GM04504 (cell line): ENCODE measurements at regions not wholly inside any gene's neighbourhood (a gene's known extent, or its start where the extent isn't known, plus 50 kb on each side); places are given as distances from the start of the nearest gene placed in this dataset.

ENCODE experiments used
- DNase-seq: peaks from one replicate; pipeline ENCODE4 v3.0.0-alpha.2; 2012; ENCODE audit warnings: low read depth

DNA sequence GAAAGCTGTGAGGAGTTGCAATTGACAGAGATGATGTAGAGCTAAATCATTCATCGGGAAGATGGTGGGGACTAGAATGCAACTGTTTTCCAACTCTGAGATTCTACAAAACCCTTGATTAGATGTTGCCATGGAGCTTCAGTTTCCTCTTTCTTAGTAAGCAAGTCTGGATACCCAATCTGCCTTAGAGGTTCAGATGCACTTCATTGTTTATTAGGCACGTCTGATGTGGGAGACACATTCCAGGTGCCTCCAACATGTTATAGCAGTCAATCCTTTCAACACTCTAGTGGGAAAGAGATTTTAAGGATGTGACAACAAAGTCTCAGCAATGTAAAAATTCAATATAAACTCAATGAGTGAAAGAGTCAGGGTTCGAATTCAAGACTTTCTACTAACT lies 291.3 kb upstream of the PHYHIPL start:
- no peak for DNase-seq

DNA sequence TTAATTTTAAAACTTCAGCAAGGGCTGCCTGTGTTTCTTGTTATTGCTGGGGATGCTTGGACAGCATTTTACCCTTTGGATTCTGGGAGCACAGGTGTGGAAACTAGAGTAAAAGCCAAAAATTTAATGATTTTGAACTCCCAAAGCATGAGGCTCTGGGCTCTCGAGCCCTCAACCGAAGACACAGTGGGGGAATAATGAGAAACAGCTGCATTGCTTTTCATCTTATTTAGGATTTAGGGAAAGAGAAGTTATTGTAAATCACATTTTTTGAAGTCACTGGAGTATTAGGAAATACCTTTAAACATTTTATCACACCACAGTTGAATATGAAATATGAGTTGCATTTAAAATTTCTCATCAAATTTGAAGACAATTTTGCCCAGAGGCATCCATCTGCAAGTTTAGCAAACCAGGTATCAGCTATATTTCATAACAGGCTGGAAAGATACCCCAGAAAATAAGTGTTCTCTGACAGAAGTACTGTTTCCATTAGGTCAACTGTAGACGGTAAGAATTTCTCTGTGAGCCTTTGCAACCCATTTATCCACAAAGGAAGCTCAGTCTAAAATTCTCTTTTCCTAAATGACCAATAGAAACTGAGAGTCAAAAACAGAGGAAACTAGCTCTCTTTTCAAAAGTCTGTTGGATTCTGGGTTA lies 290.6 kb upstream of the PHYHIPL start:
- no peak for DNase-seq

DNA sequence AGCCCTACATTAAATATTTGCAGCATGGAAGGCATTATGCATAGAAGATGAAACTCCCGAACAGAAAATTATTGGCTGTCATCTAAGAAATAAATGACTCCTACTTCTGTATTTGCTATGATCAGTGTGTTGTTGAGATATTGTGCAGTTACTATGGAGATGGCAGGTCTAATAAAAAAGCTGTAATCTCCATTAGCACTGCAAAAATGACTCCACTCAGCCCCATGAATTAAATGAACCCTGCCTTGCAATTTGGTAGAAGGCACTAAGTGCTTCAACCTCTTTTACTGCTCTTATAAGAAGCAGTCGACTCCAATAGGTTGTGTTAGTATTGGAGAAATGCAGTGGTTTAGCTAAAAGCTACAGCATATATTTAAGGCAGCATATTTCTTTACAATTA lies 290.0 kb upstream of the PHYHIPL start:
- DNase-seq = no peak

DNA sequence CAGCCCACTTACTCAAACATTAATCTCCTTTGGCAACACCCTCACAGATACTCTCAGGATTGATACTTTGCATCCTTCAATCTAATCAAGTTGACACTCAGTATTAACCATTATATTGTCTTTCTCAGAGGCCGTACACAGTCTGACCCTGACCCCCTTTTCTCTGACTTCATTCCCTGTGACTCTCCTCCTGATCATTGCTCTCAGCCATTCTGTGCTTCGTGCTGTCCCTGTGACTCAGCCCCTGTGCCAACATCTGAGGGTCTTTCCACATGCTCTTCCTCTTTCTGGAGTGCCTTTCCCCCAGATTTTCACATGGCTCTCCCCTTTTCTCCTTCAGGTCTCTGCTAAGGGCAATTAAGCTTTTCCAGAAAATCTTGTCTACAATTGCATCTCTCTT lies 289.0 kb upstream of the PHYHIPL start:
- no peak for DNase-seq

DNA sequence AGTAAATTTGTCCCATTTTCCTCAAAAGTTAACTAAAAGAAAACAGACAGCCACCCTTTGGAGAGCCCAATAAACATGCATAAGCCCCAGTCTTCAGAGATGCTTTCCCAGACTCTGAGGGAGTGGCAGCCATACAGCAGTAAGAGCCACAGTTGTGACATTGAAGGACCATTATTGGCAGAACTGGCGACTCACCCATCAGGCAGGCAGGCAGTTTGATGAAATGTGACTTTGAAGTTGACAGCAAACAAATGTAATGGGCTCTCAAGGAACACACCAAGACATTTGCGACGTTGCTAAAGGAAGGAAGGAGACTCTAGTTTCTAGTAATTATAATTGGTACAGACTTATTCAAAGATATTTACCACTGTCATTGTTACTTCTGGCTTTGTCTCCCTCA lies 287.5 kb upstream of the PHYHIPL start:
- DNase-seq = no peak

DNA sequence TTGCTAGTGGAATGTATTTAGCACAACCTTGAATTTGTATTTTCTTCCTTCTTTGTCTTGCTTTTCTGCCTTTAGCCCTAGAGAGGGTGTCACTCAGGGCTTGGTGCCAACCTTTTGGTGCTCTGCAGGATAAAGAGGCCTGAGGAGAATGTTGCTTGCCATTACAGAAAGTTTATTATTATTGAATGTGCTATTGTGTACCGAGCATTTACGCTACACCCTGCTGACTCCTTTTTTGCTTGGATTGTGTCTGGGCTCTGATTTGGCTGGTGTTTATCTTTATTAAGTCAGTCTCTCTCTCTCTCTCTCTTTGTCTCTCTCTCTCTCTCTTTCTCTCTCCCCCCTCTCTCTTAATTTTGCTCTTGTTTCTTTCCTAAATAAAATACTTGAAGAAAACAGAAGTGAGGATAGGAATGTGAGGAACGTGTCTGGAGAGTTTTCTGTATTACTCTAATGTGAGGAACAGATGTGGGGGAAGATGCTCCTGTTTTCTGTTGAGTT lies 284.4 kb upstream of the PHYHIPL start:
- DNase-seq = no peak

DNA sequence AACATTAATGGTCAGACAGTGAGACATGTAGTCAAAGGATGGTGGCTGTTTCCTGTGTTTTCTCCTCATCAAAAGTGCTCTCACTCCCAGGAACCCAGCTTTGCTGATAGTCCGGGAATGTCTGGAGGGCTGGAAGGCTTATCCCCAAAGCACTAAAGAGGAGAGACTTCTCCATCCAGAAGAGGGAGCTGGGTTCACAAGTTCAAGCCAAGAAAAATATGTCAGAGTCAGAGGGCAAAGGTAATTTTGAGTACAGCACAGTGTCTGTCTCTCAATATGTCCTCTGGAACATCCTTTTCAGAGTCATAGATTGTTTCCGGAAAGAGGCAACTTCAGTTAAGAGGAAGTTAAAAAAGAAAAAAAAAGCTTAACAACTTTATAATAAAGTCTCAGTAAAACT lies 281.5 kb upstream of the PHYHIPL start:
- DNase-seq = no peak

DNA sequence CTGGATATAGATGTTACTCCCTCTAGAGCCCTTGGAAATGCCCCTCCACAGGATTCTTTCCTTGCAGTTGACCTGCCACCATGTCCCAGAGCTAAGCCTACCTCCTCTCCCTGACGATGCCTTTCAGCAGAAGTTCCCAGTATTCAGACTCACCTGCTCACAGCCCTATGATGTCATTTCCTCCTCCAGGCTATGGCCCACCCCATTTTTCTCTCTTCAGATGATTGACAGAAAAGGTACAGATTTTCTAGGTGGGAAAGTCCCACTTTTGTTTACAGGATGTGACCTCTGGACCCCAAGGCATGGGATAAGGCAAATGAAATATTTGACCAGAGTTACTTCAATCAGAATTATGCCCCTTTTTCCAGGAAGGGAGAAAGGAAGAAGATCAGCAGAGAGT lies 280.2 kb upstream of the PHYHIPL start:
- DNase-seq = no peak

DNA sequence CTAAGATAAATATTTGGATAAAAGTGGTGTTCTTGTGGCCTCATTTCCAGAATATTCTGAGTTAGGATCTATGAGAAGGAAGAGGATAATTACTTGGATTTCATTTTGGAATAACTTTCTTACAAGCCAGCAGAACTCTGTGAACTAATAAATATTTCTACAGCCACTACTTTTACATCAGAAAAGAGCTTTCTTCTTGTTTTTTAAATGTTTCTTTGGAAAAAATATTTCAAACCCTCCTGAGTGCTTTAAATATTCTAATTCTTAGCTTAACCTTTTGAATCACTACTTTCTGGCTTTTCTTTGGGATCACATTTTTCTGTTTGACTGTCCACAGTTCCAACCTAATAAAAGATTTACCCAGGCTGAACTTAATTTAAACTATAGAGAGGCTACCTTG lies 279.2 kb upstream of the PHYHIPL start:
- no peak for DNase-seq

DNA sequence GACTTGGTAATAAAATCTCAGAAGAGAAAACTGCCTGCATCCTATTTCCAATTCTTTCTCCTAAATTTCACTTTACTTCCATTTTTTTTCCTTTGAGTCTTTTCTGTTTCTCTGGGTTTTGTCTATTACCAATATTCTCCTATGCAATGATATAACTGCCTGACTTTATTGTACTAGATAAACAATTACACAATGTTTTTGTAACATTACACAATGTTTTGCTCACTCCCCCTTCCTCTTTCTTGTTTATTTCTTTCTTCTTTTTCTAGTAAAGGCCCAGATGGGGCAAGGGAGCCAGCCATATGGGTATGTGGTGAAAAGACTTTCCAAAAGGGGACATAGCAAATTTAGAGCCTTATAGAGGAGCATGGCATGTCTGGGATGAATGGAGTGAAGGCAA lies 278.7 kb upstream of the PHYHIPL start:
- no peak for DNase-seq

DNA sequence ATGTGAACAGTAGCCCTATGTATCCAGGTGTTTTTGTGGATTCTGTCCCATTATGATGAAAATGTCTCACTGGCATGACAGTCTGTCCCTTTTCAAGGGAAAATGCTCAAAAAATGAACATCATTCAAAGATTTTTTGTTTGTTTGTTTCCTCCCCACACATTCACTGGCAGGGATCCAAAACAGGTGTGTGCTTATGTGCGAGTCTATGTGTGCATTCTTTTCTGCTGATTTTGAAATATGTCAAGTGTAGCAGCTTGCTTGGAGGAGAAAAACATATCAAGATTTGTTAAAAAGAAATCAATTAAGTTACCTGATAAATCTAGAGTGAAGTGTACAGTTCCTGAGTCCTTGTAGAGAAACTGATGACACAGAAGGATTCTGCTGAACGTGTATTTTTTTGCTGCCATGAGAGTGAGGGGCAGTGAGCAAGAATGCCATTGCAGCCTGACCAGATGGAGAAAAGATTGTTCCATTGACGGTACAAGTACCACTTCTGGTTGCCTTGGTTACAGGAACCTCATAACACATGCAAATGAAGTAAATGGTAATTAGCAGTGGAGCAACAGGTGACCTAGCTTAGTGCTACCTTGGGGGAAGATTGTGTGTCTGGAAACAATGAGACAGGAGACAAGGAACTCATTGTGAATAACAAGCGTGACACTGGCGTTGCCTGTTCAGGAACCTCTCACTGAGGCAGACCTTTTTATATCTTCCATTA lies 277.4 kb upstream of the PHYHIPL start:
- DNase-seq = no peak

DNA sequence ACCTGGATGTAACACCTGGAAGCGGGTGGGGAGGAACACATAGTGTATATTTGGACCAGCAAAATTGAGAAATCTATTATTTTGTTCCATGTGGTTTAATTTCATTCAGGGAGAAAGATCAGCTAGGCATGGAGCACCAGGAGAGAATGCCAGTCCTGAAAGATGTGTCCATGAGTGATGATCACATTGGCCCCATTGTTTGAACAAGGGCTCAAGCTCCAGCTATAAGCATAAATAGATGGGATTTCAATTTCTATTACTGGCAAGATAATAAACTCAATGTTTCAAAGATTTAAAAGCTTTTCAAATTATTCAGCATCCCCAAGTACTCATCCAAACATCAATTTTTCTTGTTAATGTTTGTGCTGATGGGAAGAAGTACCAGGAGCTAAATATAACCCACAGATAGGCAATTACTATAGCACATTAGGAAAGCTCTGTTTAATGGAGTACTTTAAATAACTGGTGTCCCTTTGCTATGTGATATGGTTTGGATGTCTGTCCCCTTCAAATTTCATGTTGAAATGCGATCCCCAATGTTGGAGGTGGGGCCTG lies 275.3 kb upstream of the PHYHIPL start:
- no peak for DNase-seq

DNA sequence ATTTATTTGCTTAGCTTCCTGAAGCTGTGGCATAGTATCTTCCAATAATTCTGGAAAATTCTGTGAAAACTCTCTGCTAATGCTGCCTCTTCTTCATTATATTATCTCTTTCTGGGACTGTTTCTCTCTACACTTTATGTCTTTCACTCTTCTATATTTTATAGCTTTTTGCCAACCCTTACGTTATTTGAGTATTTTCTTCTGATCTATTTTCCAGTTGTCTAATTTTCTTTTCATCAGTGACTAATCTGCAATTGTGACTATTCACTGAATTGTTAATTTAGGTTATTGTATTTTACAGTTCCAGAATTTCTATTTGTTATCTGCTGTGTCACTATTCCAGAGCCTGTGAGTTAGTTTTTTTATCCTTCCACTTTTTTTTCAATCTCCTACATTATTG lies 273.4 kb upstream of the PHYHIPL start:
- no peak for DNase-seq

DNA sequence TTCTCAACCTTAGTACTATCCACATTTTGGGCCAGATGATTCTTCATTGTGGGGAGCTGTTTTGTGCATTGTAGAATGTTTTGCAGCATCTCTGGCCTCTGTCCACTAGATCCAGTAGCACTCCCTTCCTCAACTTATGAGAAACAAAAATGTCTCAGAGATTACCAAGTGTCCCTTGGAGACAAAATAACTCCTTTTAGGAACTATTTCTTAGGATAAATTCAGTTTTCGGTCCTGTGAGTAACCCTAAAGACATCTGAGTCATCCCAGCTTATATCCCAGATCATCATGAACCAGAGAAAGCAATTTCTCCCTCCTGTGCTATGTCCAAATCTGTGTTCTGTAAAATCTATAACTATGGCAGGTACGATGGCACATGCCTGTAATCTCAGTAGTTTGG lies 266.6 kb upstream of the PHYHIPL start:
- DNase-seq = no peak

DNA sequence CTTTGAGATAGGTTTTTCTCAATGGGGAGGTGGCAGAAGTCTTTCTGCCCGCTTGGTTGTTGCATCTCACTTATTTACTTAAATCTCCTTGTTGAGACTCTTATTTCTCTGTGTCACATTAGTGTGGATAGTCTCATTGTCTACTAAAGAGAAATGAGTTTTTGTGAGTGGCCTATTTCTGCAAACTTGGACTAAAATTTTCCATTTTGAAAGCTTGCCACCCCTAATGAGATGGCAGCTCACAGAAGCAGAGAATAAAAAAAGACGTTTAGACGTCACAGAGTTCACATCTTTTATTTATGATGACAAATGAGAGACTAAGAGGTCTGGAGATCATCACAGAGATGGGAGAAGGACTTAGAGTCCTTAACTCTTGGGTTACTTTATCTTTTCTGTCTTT lies 262.7 kb upstream of the PHYHIPL start:
- no peak for DNase-seq

DNA sequence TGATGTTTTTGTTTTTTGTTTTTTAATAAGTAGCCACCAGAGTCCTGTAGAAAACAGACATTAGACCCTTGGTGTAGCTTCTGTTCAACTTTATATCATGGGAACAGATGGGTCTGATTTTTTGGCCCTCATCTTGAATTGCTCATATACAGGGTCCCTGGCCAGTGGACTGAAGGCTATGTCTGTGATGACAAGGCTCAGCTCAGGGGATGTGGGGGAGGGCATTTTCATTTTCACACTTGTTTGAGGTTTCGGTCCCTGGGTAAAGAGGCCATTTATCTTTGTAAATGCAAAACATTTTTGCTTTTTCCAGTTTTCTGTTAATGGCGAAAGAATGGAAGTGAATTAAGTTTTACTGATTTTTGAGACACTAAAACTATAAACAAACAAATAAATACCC lies 257.6 kb upstream of the PHYHIPL start:
- no peak for DNase-seq

DNA sequence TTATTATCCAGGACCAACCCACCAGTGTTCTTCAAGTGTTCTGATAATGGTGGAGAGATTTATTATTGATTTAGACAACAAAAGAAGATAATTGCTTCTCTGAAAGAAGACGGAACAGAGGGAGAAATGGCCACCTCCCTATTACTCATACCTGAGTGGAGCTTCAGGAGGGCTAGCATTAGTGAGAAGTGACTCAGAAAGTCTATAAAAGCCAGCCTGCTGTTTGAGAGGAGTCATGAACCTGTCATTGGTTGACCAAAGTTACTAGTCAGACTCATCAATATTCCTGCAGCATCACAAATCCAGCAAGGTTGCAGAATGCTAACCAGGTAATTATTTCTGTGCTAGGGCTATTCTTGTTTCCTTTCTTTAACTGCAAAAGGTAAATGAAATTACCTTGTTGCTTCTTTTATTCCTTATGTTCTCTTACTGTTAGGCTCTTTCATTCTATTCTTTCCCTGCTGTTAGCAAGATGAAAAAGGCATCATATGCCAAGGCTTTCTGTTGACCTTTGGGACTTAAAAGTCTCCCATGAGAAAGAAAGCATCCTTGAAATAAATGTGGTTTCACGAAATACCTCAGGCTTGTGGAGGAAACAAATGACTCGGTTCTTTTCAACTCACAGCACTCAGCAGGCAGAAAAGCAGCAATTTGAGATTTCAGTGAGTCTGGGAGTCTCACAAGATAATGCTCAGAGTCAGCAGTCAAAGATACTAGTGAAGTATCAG lies 256.4 kb upstream of the PHYHIPL start:
- peak; percentile 71 for DNase-seq

DNA sequence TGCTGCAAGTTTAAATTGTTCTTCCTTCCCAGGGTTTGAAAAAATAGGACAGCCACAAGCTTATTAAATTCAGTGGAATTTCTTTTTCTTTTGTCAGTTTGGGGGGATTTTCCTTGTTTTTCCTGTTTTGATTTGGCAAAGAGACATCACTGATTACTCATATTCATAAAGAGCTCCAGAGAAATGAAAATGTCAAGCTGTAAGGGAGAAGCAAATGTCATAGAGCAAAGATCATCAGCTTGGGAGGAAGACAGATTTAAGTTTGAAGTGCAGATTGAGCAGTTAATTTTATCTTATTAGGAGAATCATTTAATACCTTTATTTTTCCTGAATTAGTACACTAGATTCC lies 255.8 kb upstream of the PHYHIPL start:
- DNase-seq = no peak

DNA sequence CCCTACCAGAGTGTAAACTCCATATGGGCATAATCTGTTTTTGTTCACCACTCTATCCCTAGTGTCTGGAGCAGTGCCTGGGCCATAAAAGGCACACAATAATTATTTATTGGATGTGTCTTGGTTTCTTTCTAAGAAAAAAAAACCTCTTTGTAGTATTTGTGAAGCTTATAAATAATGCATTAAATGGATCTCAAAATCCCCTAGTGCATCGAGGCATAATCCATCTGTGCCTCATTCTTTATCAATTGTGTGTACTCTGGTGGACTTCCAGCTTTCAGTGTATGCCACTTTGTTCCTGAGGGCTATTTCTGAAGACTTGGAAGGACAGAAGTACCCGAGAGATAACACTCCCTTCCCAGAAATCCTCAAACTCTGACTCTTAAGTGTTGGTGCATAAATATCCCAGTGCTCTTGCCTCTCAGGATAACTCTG lies 255.0 kb upstream of the PHYHIPL start:
- DNase-seq = no peak

DNA sequence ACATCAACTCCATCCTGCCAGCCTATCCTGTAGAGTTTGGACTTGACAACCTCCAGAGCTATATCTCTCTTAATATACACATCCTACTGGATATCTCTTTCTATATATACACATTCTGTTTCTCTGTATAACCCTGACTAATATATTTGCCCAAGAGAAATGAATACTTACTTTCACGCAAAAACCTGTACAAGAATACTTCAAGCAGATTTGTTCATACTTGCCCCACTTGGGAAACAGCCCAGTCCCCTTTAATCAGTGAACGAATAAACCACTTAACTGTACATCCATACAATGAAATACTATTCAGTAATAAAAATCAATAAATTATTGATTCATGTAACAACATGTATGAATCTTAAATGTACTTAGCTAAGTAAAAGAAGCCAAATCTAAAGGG lies 251.1 kb upstream of the PHYHIPL start:
- no peak for DNase-seq

DNA sequence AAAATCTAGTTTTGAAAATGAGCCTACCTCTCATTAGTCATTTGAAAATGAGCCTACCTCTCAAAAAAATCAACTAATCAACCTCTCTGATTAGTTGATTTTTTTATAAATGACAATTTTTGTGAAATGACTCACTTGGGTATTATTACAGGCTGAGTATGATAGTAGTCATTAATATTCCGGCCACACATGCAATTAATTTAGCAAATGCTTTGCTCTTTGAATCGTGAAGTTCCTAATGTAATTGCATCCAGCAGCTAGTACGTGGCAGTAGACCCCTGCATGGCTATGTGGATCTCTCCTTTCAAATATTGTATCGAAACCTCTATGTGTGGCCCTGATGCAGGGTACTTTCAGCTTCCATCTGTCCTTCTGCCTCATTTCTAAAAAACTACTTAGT lies 245.9 kb upstream of the PHYHIPL start:
- no peak for DNase-seq

DNA sequence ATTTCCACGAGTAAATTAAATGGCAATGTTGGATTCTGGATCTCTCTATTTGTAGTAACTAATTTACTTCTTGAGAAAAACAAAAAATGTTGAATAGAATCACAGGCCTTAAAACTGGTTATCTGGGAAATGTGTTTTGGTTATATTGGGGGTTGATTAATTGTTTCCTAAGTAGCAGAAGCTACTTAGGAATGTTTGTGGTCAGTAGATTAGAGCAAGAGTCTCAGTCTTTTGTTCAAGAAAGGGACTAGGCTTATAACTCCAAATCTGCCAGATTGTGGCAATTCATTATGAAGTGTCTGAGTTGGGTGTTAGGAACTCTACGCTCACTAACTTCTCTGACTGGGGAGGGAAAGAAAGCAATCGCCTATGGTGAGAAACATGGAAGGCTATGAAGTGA lies 244.3 kb upstream of the PHYHIPL start:
- DNase-seq = no peak
